MG63 (cell line): ENCODE measurements at regions not wholly inside any gene's neighbourhood (a gene's known extent, or its start where the extent isn't known, plus 50 kb on each side); places are given as distances from the start of the nearest gene placed in this dataset.

Source experiments
- DNase-seq: peaks from one replicate; pipeline ENCODE4 v3.0.0-alpha.2; 2020
- H3K27me3 ChIP-seq: fragments of 250-450 bp; sonication (Bioruptor Pico); 2 replicates; pipeline ENCODE4 v1.5.1; 2020; ENCODE audit warnings: mild to moderate bottlenecking, moderate library complexity
- H3K36me3 ChIP-seq: fragments of 250-450 bp; sonication (Bioruptor Pico); 2 replicates; pipeline ENCODE4 v1.5.1; 2020; ENCODE audit warnings: mild to moderate bottlenecking, moderate library complexity
- H3K4me3 ChIP-seq: fragments of 250-450 bp; sonication (Bioruptor Pico); 2 replicates; pipeline ENCODE4 v1.5.1; 2020; ENCODE audit warnings: mild to moderate bottlenecking, moderate library complexity
- H3K9me3 ChIP-seq: fragments of 250-450 bp; sonication (Bioruptor Pico); 2 replicates; pipeline ENCODE4 v1.5.1; 2020; ENCODE audit warnings: mild to moderate bottlenecking, moderate library complexity

GRCh38 chr9:106557996-106558667 is 304.8 kb upstream of the ZNF462 start:
- DNase-seq = no peak
- Histone ChIP-seq H3K27me3 (no peaks in the 10 kb centered on the region), H3K36me3 (no peaks in the 10 kb centered on the region), H3K9me3 (no peaks in the 10 kb centered on the region; the same call in 1 of the 2 replicates), H3K4me3 (no peak overlapping the region)

- H3K36me3 ChIP-seq = no peaks in the 10 kb centered on the region
- no peaks in the 10 kb centered on the region for H3K27me3 ChIP-seq
- DNase-seq = no peak
- H3K9me3 ChIP-seq = no peaks in the 10 kb centered on the region
- no peak overlapping the region for H3K4me3 ChIP-seq
Measured at GRCh38 chr9:106560540-106560939, 302.4 kb upstream of the ZNF462 start.

GRCh38 chr9:106575823-106576222 is 287.1 kb upstream of the ZNF462 start:
- Histone ChIP-seq H3K27me3 (no peaks in the 10 kb centered on the region), H3K9me3 (no peaks in the 10 kb centered on the region), H3K36me3 (no peaks in the 10 kb centered on the region), H3K4me3 (no peak overlapping the region)
- DNase-seq = no peak

- no peak for DNase-seq
- no peak overlapping the region for H3K4me3 ChIP-seq
- H3K36me3 ChIP-seq = no peaks in the 10 kb centered on the region
- H3K9me3 ChIP-seq = no peaks in the 10 kb centered on the region
- no peaks in the 10 kb centered on the region for H3K27me3 ChIP-seq
Measured at GRCh38 chr9:106576232-106576760, 286.7 kb upstream of the ZNF462 start.

- Histone ChIP-seq H3K36me3 (no peaks in the 10 kb centered on the region), H3K4me3 (no peak overlapping the region), H3K9me3 (no peaks in the 10 kb centered on the region), H3K27me3 (no peaks in the 10 kb centered on the region)
- no peak for DNase-seq
Measured at GRCh38 chr9:106577121-106577520, 285.8 kb upstream of the ZNF462 start.

- H3K9me3 ChIP-seq = no peaks in the 10 kb centered on the region
- no peaks in the 10 kb centered on the region for H3K36me3 ChIP-seq
- no peaks in the 10 kb centered on the region for H3K27me3 ChIP-seq
- no peak for DNase-seq
- H3K4me3 ChIP-seq = no peak overlapping the region
Measured at GRCh38 chr9:106580546-106580945, 282.4 kb upstream of the ZNF462 start.

GRCh38 chr9:106581973-106582372 is 281.0 kb upstream of the ZNF462 start:
- Histone ChIP-seq H3K36me3 (no peaks in the 10 kb centered on the region), H3K4me3 (no peak overlapping the region), H3K9me3 (no peaks in the 10 kb centered on the region), H3K27me3 (no peaks in the 10 kb centered on the region)
- DNase-seq = no peak

GRCh38 chr9:106583751-106584150 is 279.2 kb upstream of the ZNF462 start:
- no peaks in the 10 kb centered on the region for H3K36me3 ChIP-seq
- no peak overlapping the region for H3K4me3 ChIP-seq
- H3K27me3 ChIP-seq = no peaks in the 10 kb centered on the region
- H3K9me3 ChIP-seq = no peaks in the 10 kb centered on the region
- peak; percentile 17 for DNase-seq

GRCh38 chr9:106587042-106587441 is 275.9 kb upstream of the ZNF462 start:
- Histone ChIP-seq H3K36me3 (no peaks in the 10 kb centered on the region), H3K4me3 (no peak overlapping the region), H3K27me3 (no peaks in the 10 kb centered on the region), H3K9me3 (no peaks in the 10 kb centered on the region)
- no peak for DNase-seq

GRCh38 chr9:106588626-106589025 is 274.3 kb upstream of the ZNF462 start:
- Histone ChIP-seq H3K4me3 (no peak overlapping the region), H3K9me3 (no peaks in the 10 kb centered on the region), H3K27me3 (no peaks in the 10 kb centered on the region), H3K36me3 (no peaks in the 10 kb centered on the region)
- no peak for DNase-seq

- H3K27me3 ChIP-seq = no peaks in the 10 kb centered on the region
- DNase-seq = peak; percentile 36
- H3K4me3 ChIP-seq = no peak overlapping the region
- no peaks in the 10 kb centered on the region for H3K36me3 ChIP-seq
- no peaks in the 10 kb centered on the region for H3K9me3 ChIP-seq
Measured at GRCh38 chr9:106590759-106591505, 272.0 kb upstream of the ZNF462 start.

- H3K9me3 ChIP-seq = no peaks in the 10 kb centered on the region
- DNase-seq = no peak
- no peaks in the 10 kb centered on the region for H3K36me3 ChIP-seq
- H3K27me3 ChIP-seq = no peaks in the 10 kb centered on the region
- no peak overlapping the region for H3K4me3 ChIP-seq
Measured at GRCh38 chr9:106593201-106593600, 269.8 kb upstream of the ZNF462 start.

- Histone ChIP-seq H3K9me3 (no peaks in the 10 kb centered on the region), H3K4me3 (no peak overlapping the region), H3K27me3 (no peaks in the 10 kb centered on the region), H3K36me3 (no peaks in the 10 kb centered on the region)
- no peak for DNase-seq
Measured at GRCh38 chr9:106596984-106597383, 266.0 kb upstream of the ZNF462 start.

GRCh38 chr9:106600955-106601560 is 261.9 kb upstream of the ZNF462 start:
- Histone ChIP-seq H3K9me3 (no peaks in the 10 kb centered on the region), H3K4me3 (no peak overlapping the region), H3K36me3 (no peaks in the 10 kb centered on the region), H3K27me3 (no peaks in the 10 kb centered on the region)
- no peak for DNase-seq

GRCh38 chr9:106602344-106602743 is 260.6 kb upstream of the ZNF462 start:
- no peak for DNase-seq
- no peaks in the 10 kb centered on the region for H3K27me3 ChIP-seq
- H3K36me3 ChIP-seq = no peaks in the 10 kb centered on the region
- H3K4me3 ChIP-seq = no peak overlapping the region
- no peaks in the 10 kb centered on the region for H3K9me3 ChIP-seq

- no peaks in the 10 kb centered on the region for H3K36me3 ChIP-seq
- H3K9me3 ChIP-seq = no peaks in the 10 kb centered on the region
- no peak for DNase-seq
- no peak overlapping the region for H3K4me3 ChIP-seq
- H3K27me3 ChIP-seq = no peaks in the 10 kb centered on the region
Measured at GRCh38 chr9:106613250-106613737, 249.7 kb upstream of the ZNF462 start.

- Histone ChIP-seq H3K36me3 (no peaks in the 10 kb centered on the region), H3K9me3 (no peaks in the 10 kb centered on the region), H3K27me3 (no peaks in the 10 kb centered on the region), H3K4me3 (no peak overlapping the region)
- DNase-seq = no peak
Measured at GRCh38 chr9:106615118-106615889, 247.7 kb upstream of the ZNF462 start.
